ENCODE measurements at regions not wholly inside any gene's neighbourhood (a gene's known extent, or its start where the extent isn't known, plus 50 kb on each side); places are given as distances from the start of the nearest gene placed in this dataset.

- TF ChIP-seq CTCF (IDR thresholded peaks at IDR 0.05; ENCODE audit: control extremely low read depth, extremely low read depth): no peak
- H3K9me3 ChIP-seq (ENCODE audit: control insufficient read depth in 4 of 4, insufficient read depth in 3 of 4, low read length in 3 of 4): no peaks in the 10 kb centered on the region
- H3K9ac ChIP-seq (ENCODE audit: insufficient read depth in 1 of 2, low read length in 2 of 2): no peak overlapping the region
- H3K27ac ChIP-seq (ENCODE audit: low read depth in 1 of 2, low read length in 1 of 2): no peak overlapping the region
- H3K4me3 ChIP-seq: no peak overlapping the region
- H3K36me3 ChIP-seq (ENCODE audit: control insufficient read depth in 4 of 4, insufficient read depth in 4 of 4, low read length in 4 of 4): no peaks in the 10 kb centered on the region
- no peaks in the 10 kb centered on the region for H3K27me3 ChIP-seq (ENCODE audit: control insufficient read depth in 3 of 3, insufficient read depth in 3 of 3, low read length in 2 of 3)
- no peak for ATAC-seq (ENCODE audit: insufficient read depth, low FRiP score)
- H3K4me1 ChIP-seq (ENCODE audit: control insufficient read depth in 5 of 5, insufficient read depth in 5 of 5, low read length in 5 of 5): no peaks in the 10 kb centered on the region
- no peak for DNase-seq
- WGBS, 2 donors: 83 to 86% methylated on average over 3 of the region's 3 CpGs
Measured at GRCh38 chr6:9999796-10000195, 415.1 kb downstream of the TFAP2A start.

GRCh38 chr6:9986273-9986672 lies 428.6 kb downstream of the TFAP2A start:
- H3K9me3 ChIP-seq (ENCODE audit: control insufficient read depth in 4 of 4, insufficient read depth in 3 of 4, low read length in 3 of 4): peaks cover 0 to 3% (median 0%) of the 10 kb centered on the region in 4 donors
- no peaks in the 10 kb centered on the region for H3K27me3 ChIP-seq (ENCODE audit: control insufficient read depth in 3 of 3, insufficient read depth in 3 of 3, low read length in 2 of 3)
- ATAC-seq (ENCODE audit: insufficient read depth, low FRiP score) (no peak), DNase-seq (no peak)
- 67 to 80% methylated on average over 2 of the region's 2 CpGs for WGBS, 2 donors
- no peak overlapping the region for H3K27ac ChIP-seq (ENCODE audit: low read depth in 1 of 2, low read length in 1 of 2)
- TF ChIP-seq CTCF (IDR thresholded peaks at IDR 0.05; ENCODE audit: control extremely low read depth, extremely low read depth): no peak
- no peaks in the 10 kb centered on the region for H3K4me1 ChIP-seq (ENCODE audit: control insufficient read depth in 5 of 5, insufficient read depth in 5 of 5, low read length in 5 of 5)
- no peak overlapping the region for H3K4me3 ChIP-seq
- no peak overlapping the region for H3K9ac ChIP-seq (ENCODE audit: insufficient read depth in 1 of 2, low read length in 2 of 2)
- H3K36me3 ChIP-seq (ENCODE audit: control insufficient read depth in 4 of 4, insufficient read depth in 4 of 4, low read length in 4 of 4): no peaks in the 10 kb centered on the region

- DNase-seq: no peak
- H3K4me1 ChIP-seq (ENCODE audit: control insufficient read depth in 5 of 5, insufficient read depth in 5 of 5, low read length in 5 of 5): no peaks in the 10 kb centered on the region
Measured at GRCh38 chr6:9985481-9985880, 429.4 kb downstream of the TFAP2A start.

More at GRCh38 chr6:9985481-9985880, 429.4 kb downstream of the TFAP2A start:
- Histone ChIP-seq H3K36me3 (ENCODE audit: control insufficient read depth in 4 of 4, insufficient read depth in 4 of 4, low read length in 4 of 4) (no peaks in the 10 kb centered on the region), H3K27ac (ENCODE audit: low read depth in 1 of 2, low read length in 1 of 2) (no peak overlapping the region), H3K9me3 (ENCODE audit: control insufficient read depth in 4 of 4, insufficient read depth in 3 of 4, low read length in 3 of 4) (peaks cover 0 to 3% (median 0%) of the 10 kb centered on the region in 4 donors), H3K9ac (ENCODE audit: insufficient read depth in 1 of 2, low read length in 2 of 2) (no peak overlapping the region), H3K27me3 (ENCODE audit: control insufficient read depth in 3 of 3, insufficient read depth in 3 of 3, low read length in 2 of 3) (no peaks in the 10 kb centered on the region), H3K4me3 (no peak overlapping the region)
- no peak for TF ChIP-seq CTCF (IDR thresholded peaks at IDR 0.05; ENCODE audit: control extremely low read depth, extremely low read depth)
- ATAC-seq (ENCODE audit: insufficient read depth, low FRiP score): no peak
